A673 (cell line): ENCODE measurements at regions not wholly inside any gene's neighbourhood (a gene's known extent, or its start where the extent isn't known, plus 50 kb on each side); places are given as distances from the start of the nearest gene placed in this dataset.

Experiments
- EZH2 ChIP-seq: fragments of 200-600 bp; sonication (generic); IDR thresholded peaks from 2 replicates; pipeline ENCODE4 v1.6.1; 2017; ENCODE audit warnings: borderline replicate concordance, low read depth, mild to moderate bottlenecking, mixed read lengths, antibody characterized with exemption, low read length; ENCODE audit not compliant: poor library complexity, severe bottlenecking
- TF ChIP-seq, protein P1 (sequence below): fragments of 300-800, 200-600 bp; sonication (generic); conservative IDR thresholded peaks from 2 replicates; pipeline ENCODE4 v1.5.1; 2017; ENCODE audit warnings: low read depth, mild to moderate bottlenecking, antibody characterized with exemption, low read length, moderate library complexity, mixed read lengths

DNA sequence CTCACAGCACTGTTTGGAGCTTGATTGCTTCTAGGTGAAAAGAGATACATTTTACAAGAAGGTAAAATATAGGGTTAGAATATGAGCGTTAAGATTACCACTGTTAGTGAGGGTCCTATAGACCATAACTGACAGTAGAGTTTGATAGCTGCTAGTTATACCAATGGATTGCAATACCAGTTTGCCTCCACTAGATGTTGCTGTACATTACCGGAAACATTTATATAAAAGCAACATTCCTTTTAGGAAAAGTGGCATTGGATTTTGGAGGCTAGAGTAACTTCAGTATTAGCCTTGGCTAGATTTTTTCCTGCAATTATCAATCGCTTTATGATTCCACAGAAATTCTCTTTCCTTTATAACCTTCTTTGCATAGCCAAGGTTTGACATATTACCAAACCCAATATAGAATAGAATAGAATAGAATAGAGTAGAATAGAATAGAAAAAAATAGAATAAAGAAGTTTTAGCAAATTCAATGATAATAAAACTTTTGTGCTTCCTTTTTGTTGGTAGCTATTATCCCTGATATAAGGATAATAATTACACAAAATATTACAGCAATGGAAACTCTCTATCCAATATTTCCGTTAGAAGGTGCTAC is 1093.6 kb upstream of the ALCAM start:
- TF ChIP-seq, protein P1, sequence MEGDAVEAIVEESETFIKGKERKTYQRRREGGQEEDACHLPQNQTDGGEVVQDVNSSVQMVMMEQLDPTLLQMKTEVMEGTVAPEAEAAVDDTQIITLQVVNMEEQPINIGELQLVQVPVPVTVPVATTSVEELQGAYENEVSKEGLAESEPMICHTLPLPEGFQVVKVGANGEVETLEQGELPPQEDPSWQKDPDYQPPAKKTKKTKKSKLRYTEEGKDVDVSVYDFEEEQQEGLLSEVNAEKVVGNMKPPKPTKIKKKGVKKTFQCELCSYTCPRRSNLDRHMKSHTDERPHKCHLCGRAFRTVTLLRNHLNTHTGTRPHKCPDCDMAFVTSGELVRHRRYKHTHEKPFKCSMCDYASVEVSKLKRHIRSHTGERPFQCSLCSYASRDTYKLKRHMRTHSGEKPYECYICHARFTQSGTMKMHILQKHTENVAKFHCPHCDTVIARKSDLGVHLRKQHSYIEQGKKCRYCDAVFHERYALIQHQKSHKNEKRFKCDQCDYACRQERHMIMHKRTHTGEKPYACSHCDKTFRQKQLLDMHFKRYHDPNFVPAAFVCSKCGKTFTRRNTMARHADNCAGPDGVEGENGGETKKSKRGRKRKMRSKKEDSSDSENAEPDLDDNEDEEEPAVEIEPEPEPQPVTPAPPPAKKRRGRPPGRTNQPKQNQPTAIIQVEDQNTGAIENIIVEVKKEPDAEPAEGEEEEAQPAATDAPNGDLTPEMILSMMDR = peak; percentile 81
- no peak for TF ChIP-seq EZH2
